GM12865 (cell line): ENCODE measurements at regions not wholly inside any gene's neighbourhood (a gene's known extent, or its start where the extent isn't known, plus 50 kb on each side); places are given as distances from the start of the nearest gene placed in this dataset.

ENCODE experiments used
- DNase-seq: peaks from one replicate; pipeline ENCODE4 v3.0.0; 2010; ENCODE audit warnings: low read depth
- H3K4me3 ChIP-seq: 2 replicates; pipeline ENCODE4 v1.5.1; 2011; ENCODE audit warnings: mild to moderate bottlenecking, low read depth, low read length, control low read depth
- CTCF ChIP-seq: IDR thresholded peaks from 2 replicates; pipeline ENCODE4 v1.5.1; 2011; ENCODE audit warnings: low read length, control low read depth, low read depth, inconsistent platforms; ENCODE audit not compliant: insufficient read depth; ENCODE audit errors: missing control alignments

GRCh38 chr6:67184405-67184804, 1450.7 kb upstream of the ADGRB3 start:
- no peak overlapping the region for H3K4me3 ChIP-seq

GRCh38 chr6:67175101-67175500, 1460.0 kb upstream of the ADGRB3 start:
- no peak for TF ChIP-seq CTCF
- DNase-seq = no peak
- H3K4me3 ChIP-seq = no peak overlapping the region

More at GRCh38 chr6:67184405-67184804, 1450.7 kb upstream of the ADGRB3 start:
- no peak for DNase-seq
- TF ChIP-seq CTCF = no peak

- no peak for TF ChIP-seq CTCF
- no peak for DNase-seq
Measured at GRCh38 chr6:67165606-67166005, 1458.6 kb upstream of the EYS start.

GRCh38 chr6:67160820-67161219, 1453.8 kb upstream of the EYS start:
- TF ChIP-seq CTCF = no peak
- no peak for DNase-seq
- no peak overlapping the region for H3K4me3 ChIP-seq

More at GRCh38 chr6:67165606-67166005, 1458.6 kb upstream of the EYS start:
- H3K4me3 ChIP-seq = no peak overlapping the region

GRCh38 chr6:67141005-67141404, 1434.0 kb upstream of the EYS start:
- no peak for TF ChIP-seq CTCF
- H3K4me3 ChIP-seq = no peak overlapping the region
- no peak for DNase-seq

GRCh38 chr6:67133973-67134372, 1426.9 kb upstream of the EYS start:
- TF ChIP-seq CTCF = no peak
- H3K4me3 ChIP-seq = no peak overlapping the region
- no peak for DNase-seq

- no peak for TF ChIP-seq CTCF
- H3K4me3 ChIP-seq = no peak overlapping the region
- no peak for DNase-seq
Measured at GRCh38 chr6:67131827-67132226, 1424.8 kb upstream of the EYS start.
